ENCODE measurements at regions not wholly inside any gene's neighbourhood (a gene's known extent, or its start where the extent isn't known, plus 50 kb on each side); places are given as distances from the start of the nearest gene placed in this dataset.

DNA sequence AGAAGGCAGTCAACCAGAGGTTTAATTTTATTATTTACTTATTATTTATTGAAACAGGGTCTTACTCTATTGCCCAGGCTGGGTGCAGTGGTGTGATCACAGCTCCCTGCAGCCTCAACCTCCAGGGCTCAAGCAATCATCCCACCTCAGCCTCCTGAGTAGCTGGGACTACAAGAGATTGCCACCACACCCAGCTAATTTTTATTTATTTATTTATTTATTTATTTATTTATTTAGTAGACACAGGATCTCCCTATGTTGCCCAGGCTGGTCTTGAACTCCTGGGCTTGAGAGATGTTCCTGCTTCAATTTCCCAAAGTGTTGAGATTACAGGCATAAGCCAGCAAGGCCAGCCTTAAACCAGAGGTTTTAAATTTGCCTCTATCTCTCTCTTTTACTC, 83.1 kb downstream of the RCN1 start:
- Mint-ChIP-seq H3K27ac (ENCODE audit: unreplicated experiment) (no peak overlapping the region), H3K36me3 (ENCODE audit: low read depth) (no peaks in the 10 kb centered on the region), H3K4me1 (ENCODE audit: low read depth) (no peaks in the 10 kb centered on the region), H3K27me3 (ENCODE audit: low read depth) (peaks cover 33% of the 10 kb centered on the region), H3K9me3 (ENCODE audit: low read depth) (no peaks in the 10 kb centered on the region), H3K4me3 (ENCODE audit: unreplicated experiment) (no peak overlapping the region)
- TF ChIP-seq, protein P1, sequence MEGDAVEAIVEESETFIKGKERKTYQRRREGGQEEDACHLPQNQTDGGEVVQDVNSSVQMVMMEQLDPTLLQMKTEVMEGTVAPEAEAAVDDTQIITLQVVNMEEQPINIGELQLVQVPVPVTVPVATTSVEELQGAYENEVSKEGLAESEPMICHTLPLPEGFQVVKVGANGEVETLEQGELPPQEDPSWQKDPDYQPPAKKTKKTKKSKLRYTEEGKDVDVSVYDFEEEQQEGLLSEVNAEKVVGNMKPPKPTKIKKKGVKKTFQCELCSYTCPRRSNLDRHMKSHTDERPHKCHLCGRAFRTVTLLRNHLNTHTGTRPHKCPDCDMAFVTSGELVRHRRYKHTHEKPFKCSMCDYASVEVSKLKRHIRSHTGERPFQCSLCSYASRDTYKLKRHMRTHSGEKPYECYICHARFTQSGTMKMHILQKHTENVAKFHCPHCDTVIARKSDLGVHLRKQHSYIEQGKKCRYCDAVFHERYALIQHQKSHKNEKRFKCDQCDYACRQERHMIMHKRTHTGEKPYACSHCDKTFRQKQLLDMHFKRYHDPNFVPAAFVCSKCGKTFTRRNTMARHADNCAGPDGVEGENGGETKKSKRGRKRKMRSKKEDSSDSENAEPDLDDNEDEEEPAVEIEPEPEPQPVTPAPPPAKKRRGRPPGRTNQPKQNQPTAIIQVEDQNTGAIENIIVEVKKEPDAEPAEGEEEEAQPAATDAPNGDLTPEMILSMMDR (IDR thresholded peaks at IDR 0.05) = no peak
- DNase-seq (ENCODE audit: low spot score) = no peak

DNA sequence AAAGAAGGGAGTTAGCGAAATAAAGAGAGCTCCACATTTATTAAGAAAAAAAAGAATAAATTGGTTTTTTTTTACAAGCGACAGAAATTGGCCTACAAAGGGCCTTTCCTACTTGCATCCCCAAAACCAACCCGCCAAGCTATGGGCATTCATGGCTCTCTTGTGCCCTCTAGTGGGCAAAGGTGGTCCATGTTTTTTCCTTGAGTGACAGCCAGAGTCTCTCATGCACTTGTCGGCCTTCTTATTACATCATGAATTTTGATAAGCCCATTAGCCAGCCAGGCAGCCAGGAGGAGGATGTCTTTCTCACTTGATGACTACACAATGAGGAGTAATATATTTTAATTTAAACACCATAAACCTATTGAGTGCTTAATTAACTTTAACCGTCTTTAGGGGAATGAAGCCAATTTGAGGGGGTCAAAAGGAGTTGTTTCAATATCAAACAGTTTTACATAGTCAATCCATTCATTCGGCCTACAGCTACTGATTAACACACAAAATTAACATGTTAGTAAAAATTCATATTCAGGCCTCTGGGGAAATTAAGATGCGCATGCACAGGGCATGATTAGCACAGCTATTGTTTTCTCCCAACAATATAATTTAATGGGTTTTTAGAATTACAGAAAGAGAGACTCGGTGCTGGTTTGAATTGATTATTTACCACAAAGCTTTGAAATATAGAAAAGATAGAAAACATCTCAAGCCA, 85.5 kb downstream of the RCN1 start:
- no peak for DNase-seq (ENCODE audit: low spot score)
- Mint-ChIP-seq H3K4me3 (ENCODE audit: unreplicated experiment) (no peak overlapping the region), H3K9me3 (ENCODE audit: low read depth) (no peaks in the 10 kb centered on the region), H3K27ac (ENCODE audit: unreplicated experiment) (no peak overlapping the region), H3K36me3 (ENCODE audit: low read depth) (no peaks in the 10 kb centered on the region), H3K4me1 (ENCODE audit: low read depth) (no peaks in the 10 kb centered on the region), H3K27me3 (ENCODE audit: low read depth) (peaks cover 31% of the 10 kb centered on the region)
- TF ChIP-seq, protein P1 (IDR thresholded peaks at IDR 0.05) = peak; percentile 95

DNA sequence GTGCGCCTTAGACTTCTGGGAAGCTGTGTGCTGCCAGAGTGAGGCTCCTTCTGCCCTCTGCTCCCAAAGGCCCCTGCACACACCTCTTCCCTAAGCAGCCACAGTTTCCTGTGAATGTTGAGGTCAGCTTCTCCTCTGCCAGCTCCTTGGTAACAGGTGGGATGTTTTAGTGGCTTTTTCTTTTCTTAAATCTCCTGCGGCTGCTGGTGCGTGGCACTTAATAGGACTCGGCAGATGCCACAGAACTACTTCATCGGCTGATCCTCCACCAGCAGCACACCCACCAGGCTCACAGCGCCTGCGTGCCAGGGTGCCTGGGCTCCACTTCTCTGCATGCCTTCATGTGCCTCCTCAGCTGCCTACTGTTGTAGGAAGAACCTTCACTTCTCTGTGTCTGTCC, 87.8 kb downstream of the RCN1 start:
- TF ChIP-seq, protein P1 (IDR thresholded peaks at IDR 0.05) = no peak
- H3K27me3 Mint-ChIP-seq (ENCODE audit: low read depth) = peaks cover 40% of the 10 kb centered on the region
- DNase-seq (ENCODE audit: low spot score) = no peak
- H3K9me3 Mint-ChIP-seq (ENCODE audit: low read depth) = no peaks in the 10 kb centered on the region
- H3K4me1 Mint-ChIP-seq (ENCODE audit: low read depth) = no peaks in the 10 kb centered on the region
- H3K27ac Mint-ChIP-seq (ENCODE audit: unreplicated experiment) = no peak overlapping the region
- H3K4me3 Mint-ChIP-seq (ENCODE audit: unreplicated experiment) = no peak overlapping the region
- no peaks in the 10 kb centered on the region for H3K36me3 Mint-ChIP-seq (ENCODE audit: low read depth)

DNA sequence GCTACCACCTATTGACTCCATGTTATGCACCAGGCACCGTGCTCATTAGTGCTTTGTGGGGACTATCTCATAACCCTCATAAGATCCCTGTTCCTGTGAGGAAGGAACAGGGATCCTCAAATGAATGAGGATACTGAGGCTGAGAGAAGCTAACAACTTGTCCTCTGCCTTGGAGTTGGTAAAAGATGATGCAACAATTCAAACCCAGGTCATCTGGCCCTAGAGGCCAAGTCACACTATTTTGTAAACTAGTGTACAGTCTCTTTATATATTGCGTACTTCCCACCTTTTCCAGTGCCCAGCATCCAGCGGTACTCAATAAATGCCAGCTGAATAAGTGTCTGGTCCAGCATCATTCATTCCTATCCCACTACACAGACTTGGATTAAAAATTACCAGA, 92.6 kb downstream of the RCN1 start:
- Mint-ChIP-seq H3K9me3 (ENCODE audit: low read depth) (no peaks in the 10 kb centered on the region), H3K27me3 (ENCODE audit: low read depth) (peaks cover 57% of the 10 kb centered on the region), H3K27ac (ENCODE audit: unreplicated experiment) (no peak overlapping the region), H3K4me3 (ENCODE audit: unreplicated experiment) (no peak overlapping the region), H3K36me3 (ENCODE audit: low read depth) (no peaks in the 10 kb centered on the region), H3K4me1 (ENCODE audit: low read depth) (no peaks in the 10 kb centered on the region)
- no peak for DNase-seq (ENCODE audit: low spot score)
- TF ChIP-seq, protein P1 (IDR thresholded peaks at IDR 0.05) = no peak

DNA sequence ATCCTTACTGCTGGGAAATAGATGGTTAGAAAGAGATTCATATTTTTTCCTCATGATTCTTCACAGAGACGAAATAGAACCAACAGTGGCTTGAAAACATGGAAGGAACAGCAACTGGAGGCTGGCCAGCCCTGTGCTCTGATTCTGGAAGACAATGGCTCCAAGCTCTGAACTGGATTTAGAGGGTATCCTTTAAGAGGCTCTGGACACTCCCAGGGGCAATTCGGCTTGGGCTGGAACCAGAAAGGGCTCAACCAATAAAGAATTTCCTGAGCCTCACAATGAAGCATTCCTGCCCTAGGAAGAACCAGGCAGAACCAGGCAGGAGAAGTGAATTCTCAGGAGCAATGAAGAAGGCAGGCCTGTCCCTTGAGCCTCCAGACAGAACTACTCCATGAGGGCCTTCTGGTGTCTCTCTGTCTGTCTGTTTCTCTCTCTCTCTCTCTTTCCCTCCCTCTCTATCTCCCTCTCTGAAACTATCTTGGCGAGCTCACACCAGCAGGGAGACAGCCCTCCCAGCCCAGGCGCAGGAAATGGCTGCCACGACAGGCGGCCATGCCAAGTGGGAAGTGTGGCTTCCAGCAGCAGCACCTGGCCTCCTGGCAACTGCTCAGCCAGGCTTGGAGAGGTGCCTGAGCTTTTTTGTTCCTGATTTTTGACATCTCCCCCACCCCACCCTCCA, 93.3 kb downstream of the RCN1 start:
- Mint-ChIP-seq H3K27ac (ENCODE audit: unreplicated experiment) (no peak overlapping the region), H3K27me3 (ENCODE audit: low read depth) (peaks cover 50% of the 10 kb centered on the region), H3K36me3 (ENCODE audit: low read depth) (no peaks in the 10 kb centered on the region), H3K4me3 (ENCODE audit: unreplicated experiment) (no peak overlapping the region), H3K4me1 (ENCODE audit: low read depth) (no peaks in the 10 kb centered on the region), H3K9me3 (ENCODE audit: low read depth) (no peaks in the 10 kb centered on the region)
- DNase-seq (ENCODE audit: low spot score) = no peak
- TF ChIP-seq, protein P1 (IDR thresholded peaks at IDR 0.05) = no peak

All from chondrocyte (in vitro differentiated cells).